Fibroblast of upper back skin (primary cell): ENCODE measurements at regions not wholly inside any gene's neighbourhood (a gene's known extent, or its start where the extent isn't known, plus 50 kb on each side); places are given as distances from the start of the nearest gene placed in this dataset.
A peak's percentile ranks its signal among the peaks of the same experiment; 100 is the strongest.
"Not testable (repeated sequence)": the region's sequence is repeated elsewhere in the genome, so short reads cannot be mapped to it uniquely, and the experiment has no call there.

Experiments
- DNase-seq: peaks from one replicate; pipeline ENCODE4 v3.0.0-alpha.2; 2013

DNA sequence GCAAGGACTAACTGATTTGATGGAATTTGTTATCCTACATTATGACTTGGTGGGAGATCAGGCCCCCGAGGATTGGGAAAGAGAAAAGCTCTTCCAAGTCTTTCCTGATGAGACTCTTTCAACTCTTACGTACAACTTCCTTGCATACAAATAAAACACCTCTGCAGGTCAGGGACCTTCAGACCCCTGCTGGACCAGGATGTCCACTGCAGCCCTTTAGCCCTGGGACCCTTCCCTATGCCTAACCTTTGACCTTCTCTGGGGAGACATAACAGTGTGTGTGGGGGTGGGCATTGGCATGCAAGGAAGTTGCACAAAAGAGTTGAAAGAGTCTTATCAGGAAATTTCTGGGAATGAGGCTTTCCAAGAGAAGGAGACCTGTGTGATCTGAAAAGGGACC is 859.4 kb downstream of the TYW1 start:
- no peak for DNase-seq

GRCh38 chr7:67857698-67858097 is 861.1 kb downstream of the TYW1 start:
- no peak for DNase-seq

GRCh38 chr7:67858931-67859330 is 862.3 kb downstream of the TYW1 start:
- DNase-seq = no peak

GRCh38 chr7:67863911-67864310 is 867.3 kb downstream of the TYW1 start:
- no peak for DNase-seq

DNA sequence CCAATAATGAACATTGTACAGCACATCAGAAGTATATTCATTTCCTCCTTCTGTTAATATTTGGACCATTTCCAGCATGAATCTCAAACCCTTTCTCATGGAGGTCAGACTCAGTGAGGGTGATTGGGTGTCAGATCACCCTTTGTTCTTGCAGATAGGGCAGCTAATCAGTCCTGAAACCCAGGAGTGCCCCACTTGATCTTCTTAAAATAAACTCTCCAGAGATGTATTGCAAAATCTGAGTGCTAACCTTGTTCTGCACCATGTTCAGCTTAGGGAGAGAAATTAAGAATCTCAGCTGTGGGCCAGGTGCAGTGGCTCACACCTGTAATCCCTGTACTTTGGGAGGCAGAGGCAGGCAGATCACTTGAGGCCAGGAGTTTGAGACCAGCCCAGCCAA is 869.4 kb downstream of the TYW1 start:
- DNase-seq = no peak

DNA sequence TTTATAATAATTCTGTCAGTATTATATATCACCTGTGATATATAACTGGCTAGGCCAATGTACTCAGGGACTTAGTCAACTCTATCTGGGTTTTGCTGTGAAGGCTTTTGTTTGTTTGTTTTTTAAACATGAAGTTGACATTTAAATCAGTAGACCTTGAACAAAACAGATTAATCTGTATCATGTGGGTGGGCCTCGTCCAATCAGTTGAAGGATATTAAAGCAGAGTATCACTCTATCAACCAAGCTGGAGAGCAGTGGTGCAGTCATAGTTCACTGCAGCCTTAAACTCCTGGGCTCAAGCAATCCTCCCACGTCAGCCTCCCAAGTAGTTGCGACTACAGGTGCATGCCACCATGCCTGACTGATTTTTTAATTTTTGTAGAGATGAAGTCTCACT is 870.2 kb downstream of the TYW1 start:
- no peak for DNase-seq

DNA sequence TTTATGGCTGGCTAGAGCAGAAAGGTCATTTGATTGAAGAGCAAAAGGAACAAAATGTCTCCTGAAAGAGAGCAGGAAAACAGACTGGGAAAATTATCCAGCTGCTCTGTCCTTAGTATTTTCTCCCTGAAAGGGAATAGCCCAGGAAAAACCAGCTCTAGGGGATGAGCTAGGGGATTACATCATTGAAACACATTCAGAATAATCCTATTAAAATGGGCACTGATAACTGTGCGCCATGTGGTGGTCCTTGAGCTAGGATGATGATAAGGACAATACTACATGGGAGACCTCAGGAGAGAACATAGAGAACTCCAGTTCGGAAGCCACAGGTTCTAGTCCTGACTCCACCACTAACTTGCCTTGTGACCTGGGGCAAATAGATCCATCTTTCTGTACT is 873.8 kb downstream of the TYW1 start:
- no peak for DNase-seq

DNA sequence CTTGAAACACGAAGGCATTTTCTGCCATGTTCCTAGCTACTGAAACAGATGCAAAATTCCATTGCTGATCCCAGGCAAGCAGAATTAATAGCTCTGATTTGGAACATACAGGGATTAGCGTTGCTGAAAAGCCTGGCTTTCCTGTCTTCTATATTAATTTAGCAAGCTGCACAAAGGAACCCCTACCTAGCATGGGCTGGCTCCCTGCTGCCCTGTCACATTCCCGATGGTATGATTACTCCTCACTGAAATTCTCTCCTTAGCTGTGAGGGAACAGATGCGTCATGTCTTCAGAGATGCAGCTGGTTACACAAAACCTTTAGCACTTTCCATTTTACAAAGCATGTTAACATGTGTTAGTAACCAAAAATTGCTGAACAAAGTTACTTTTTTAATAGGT is 878.9 kb downstream of the TYW1 start:
- no peak for DNase-seq

GRCh38 chr7:67878808-67879207 is 882.2 kb downstream of the TYW1 start:
- DNase-seq = no peak

DNA sequence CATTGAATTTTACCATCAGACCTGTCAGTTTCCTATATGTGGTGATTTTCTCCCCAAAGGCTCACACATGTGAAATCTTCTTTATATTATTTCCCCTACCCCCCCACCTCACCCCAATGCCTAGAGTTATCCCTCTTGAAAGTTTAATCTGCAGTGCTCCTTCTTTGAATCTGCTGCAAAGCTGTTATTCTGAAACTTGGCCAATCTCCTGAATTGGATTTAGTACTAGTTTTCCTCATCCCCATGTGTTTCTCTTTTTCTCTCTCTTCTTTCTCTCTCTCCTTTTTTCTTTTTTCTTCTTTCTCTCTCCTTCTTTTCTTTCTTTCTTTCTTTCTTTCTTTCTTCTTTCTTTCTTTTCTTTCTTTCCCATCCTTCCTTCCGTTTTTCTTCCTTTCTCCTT is 886.2 kb downstream of the TYW1 start:
- no peak for DNase-seq

GRCh38 chr7:67890316-67890715 is 893.7 kb downstream of the TYW1 start:
- no peak for DNase-seq

- DNase-seq = peak; percentile 32
These were observed 898.1 kb downstream of the TYW1 start for GRCh38 chr7:67894746-67895145.

DNA sequence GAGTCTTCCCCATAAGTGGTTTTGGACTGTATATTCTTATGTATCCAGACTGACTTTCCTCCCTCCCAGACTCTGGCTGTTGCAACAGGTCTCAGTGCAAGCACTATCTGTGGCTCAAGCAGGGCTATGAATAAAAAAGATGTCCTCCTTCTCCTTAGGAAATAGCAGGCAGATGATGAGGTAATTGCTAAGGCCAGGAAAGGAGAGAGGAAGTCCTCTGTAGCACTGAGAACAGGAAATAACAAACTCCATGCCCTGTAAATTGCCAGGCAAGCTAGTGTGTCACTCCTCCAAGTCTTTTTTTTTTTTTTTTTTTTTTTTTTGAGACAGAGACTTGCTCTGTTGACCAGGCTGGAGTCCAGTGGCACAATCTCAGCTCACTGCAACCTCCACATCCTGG is 900.1 kb downstream of the TYW1 start:
- DNase-seq = no peak

- DNase-seq = no peak
These were observed 903.8 kb downstream of the TYW1 start for GRCh38 chr7:67900456-67900855.

DNA sequence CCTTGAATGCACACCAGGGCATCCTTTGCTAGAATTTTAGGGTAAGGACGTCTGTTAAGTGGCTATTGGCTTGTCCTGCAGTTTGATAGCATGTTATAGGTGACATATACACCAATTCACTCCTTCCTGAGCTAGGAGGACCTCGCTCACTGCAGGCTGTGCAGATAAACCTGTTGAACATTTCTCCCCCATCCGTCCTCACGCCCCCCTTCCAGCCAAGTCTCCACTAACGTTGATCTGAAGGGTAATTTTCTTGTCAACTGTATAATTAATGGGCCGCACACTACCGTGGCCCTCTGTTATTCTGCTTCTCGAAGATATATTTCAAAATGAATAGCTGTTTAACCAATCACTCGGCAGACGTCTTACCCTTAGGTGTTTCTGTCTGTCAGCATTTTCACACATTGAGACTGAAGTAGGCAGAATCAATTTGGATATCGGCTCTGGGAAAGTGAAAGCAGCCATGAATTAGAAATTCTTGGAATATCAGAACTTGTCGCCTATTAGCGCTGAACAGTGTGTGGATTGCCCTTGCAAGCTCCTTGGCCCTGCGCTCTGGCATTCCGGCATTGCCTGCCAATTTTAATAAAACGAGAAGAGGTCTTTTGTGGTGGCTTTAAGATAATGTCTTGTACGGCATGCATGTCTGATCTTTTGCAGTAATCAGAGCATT is 905.3 kb downstream of the TYW1 start:
- DNase-seq = no peak

- no peak for DNase-seq
These were observed 911.2 kb downstream of the TYW1 start for GRCh38 chr7:67907792-67908191.

- peak; percentile 10 for DNase-seq
These were observed 915.8 kb downstream of the TYW1 start for GRCh38 chr7:67912437-67912836.

DNA sequence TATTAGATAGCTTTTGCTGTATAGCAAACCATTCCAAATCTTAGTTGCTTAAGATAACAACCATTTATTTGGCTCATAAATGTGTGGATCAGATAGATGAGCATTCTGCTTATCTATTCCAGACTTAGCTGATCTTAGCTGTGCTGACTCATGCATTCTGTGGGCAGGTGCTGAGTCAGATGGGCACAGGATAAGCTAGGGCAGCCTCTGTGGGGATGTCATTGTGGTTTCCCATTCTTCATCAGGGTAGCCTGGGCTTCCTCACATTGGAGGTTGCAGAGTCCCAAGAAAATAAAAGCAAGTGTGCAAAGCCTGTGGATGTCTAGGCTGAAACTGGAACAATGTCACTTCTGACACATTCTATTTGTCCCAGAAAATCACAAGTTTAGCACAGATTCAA is 917.0 kb downstream of the TYW1 start:
- peak; percentile 42 for DNase-seq

DNA sequence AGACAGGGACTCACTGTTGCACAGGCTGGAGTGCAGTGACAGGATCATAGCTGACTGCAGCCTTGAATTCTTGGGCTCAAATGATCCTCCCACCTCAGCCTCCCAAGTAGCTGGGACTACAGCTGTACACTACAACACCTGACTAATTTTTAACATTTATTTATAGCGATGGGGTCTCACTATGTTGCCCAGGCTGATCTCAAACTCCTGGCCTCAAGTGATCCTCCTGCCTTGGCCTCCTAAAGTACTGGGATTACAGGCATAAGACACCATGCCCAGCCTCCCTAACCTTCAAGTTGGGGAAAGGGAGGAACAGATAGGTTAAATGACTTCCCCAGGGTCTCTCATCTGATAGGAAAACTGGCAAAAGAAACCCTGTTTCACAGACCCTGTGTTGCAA is 919.5 kb downstream of the TYW1 start:
- not testable (repeated sequence) for DNase-seq

DNA sequence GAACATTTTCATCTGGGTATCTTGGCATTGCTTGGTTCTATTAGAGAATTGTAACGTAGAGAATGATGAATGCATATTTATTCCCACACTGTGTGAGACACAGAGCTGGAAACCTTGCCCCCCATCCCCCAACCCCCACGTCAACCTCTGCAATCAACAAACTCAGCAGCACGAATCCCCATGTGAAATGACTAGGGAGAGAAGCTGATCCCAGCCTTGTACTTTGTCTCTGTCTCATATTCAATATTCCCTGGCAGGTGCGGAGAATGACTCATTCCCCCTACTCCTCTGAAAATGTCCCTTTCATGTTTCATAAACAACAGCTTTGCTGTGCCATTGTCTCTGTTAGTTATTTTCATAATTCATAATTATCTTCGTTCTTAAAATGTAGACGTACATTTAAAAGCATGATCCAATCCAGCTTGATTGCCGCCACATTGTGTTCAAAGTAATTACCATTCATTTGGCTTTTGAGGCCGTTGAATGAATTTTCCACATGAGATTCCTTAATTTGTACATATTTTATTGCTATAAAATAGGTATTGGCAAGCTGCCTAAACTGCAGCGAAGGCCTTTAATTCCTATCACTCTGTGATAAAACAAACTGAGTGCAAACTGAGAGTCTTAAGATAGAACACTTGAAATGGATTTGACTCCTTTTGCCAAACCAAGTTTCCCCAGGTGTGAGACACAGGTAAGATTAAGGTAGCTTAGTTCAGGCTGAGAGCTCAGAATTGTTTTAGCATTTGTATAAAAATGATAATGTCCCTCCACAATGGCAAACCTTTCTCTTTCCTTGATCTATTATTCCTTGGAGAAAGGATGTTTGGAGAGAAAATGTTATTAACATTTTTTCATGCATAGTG is 920.2 kb downstream of the TYW1 start:
- DNase-seq = no peak

DNA sequence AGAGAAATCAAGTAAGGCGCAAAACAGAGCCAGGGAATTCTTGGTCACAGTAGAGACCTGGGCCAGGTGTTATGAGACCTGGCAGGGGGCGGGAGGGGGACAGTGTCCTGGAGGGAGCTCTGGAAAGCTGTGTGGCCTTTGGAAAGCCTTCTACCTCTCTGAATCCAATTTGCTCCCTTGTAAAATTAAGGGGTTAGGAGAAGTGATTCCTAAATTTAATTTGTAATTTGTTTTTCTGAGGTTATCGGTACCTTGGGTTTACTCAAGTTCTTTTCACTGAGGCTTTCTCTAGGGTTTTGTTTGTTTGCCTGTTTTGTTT is 920.8 kb downstream of the TYW1 start:
- DNase-seq = no peak

DNA sequence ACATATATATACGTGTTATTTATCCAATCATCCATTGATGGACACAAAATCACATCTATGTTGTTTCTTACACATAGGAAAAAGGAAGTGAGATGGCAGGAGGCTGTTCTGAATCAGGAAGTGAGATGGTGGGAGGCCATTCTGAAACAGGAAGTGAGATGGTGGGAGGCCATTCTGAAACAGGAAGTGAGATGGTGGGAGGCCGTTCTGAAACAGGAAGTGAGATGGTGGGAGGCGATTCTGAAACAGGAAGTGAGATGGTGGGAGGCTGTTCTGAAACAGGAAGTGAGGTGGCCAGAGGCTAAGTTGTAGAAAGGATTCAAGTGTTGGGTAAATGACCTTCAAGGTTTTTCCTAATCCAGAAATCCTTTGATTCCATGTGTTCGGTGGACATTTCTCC is 921.5 kb downstream of the TYW1 start:
- DNase-seq = no peak

GRCh38 chr7:67923286-67923685 is 926.7 kb downstream of the TYW1 start:
- no peak for DNase-seq

GRCh38 chr7:67928141-67928540 is 931.5 kb downstream of the TYW1 start:
- no peak for DNase-seq

GRCh38 chr7:67936447-67936846 is 939.8 kb downstream of the TYW1 start:
- not testable (repeated sequence) for DNase-seq
